GM23338 (cell line): ENCODE measurements at regions not wholly inside any gene's neighbourhood (a gene's known extent, or its start where the extent isn't known, plus 50 kb on each side); places are given as distances from the start of the nearest gene placed in this dataset.

Source experiments
- ATAC-seq: fragments of 200-7000 bp; cut with Tn5 transposase; 3 replicates; pipeline ENCODE4 v1.9.1; 2020
- DNase-seq: peaks from one replicate; pipeline ENCODE4 v3.0.0-alpha.2; 2015; ENCODE audit warnings: low spot score
- H2AFZ ChIP-seq: fragments of 200-600 bp; sonication (generic); 2 replicates; pipeline ENCODE4 v1.8.0; 2016; ENCODE audit warnings: antibody characterized with exemption, mild to moderate bottlenecking, moderate library complexity
- H3F3A ChIP-seq: fragments of 200-600 bp; sonication (generic); replicated peaks from 2 replicates; pipeline ENCODE4 v1.8.0; 2017; ENCODE audit warnings: antibody characterized with exemption, mixed run types, low read depth
- H3K27ac ChIP-seq: fragments of 200-600 bp; sonication (generic); 2 replicates; pipeline ENCODE4 v1.6.1; 2016; ENCODE audit warnings: low read depth
- H3K27me3 ChIP-seq: fragments of 200-600 bp; sonication (generic); 2 replicates; pipeline ENCODE4 v1.8.0; 2016; ENCODE audit warnings: mild to moderate bottlenecking, mixed run types, moderate library complexity; ENCODE audit not compliant: insufficient read depth
- H3K36me3 ChIP-seq: fragments of 200-600 bp; sonication (generic); 2 replicates; pipeline ENCODE4 v1.8.0; 2016; ENCODE audit warnings: mild to moderate bottlenecking; ENCODE audit not compliant: insufficient read depth
- H3K4me1 ChIP-seq: fragments of 200-600 bp; sonication (generic); 2 replicates; pipeline ENCODE4 v1.8.0; 2016; ENCODE audit warnings: mild to moderate bottlenecking, moderate library complexity; ENCODE audit not compliant: insufficient read depth
- H3K4me2 ChIP-seq: fragments of 200-600 bp; sonication (generic); 2 replicates; pipeline ENCODE4 v1.7.1; 2017; ENCODE audit warnings: mixed run types
- H3K4me3 ChIP-seq: fragments of 200-600 bp; sonication (generic); 2 replicates; pipeline ENCODE4 v1.6.1; 2016; ENCODE audit warnings: mixed run types
- H3K79me2 ChIP-seq: fragments of 200-600 bp; sonication (generic); replicated peaks from 2 replicates; pipeline ENCODE4 v1.8.0; 2017; ENCODE audit warnings: mild to moderate bottlenecking; ENCODE audit not compliant: insufficient read depth
- H3K9me2 ChIP-seq: fragments of 200-600 bp; sonication (generic); 2 replicates; pipeline ENCODE4 v1.8.0; 2017; ENCODE audit not compliant: insufficient read depth
- H4K20me1 ChIP-seq: fragments of 200-600 bp; sonication (generic); replicated peaks from 2 replicates; pipeline ENCODE4 v1.8.0; 2017; ENCODE audit warnings: mild to moderate bottlenecking; ENCODE audit not compliant: insufficient read depth
- H3K27ac Mint-ChIP-seq: 2 replicates; pipeline ENCODE4 v1.8.0; 2020; ENCODE audit warnings: inconsistent platforms, mild to moderate bottlenecking, moderate library complexity, mixed read lengths
- H3K27me3 Mint-ChIP-seq: 3 replicates; pipeline ENCODE4 v1.8.0; 2022; ENCODE audit warnings: low read depth, mild to moderate bottlenecking, moderate library complexity, mixed read lengths, inconsistent platforms; ENCODE audit not compliant: insufficient read depth, poor library complexity
- H3K36me3 Mint-ChIP-seq: 3 replicates; pipeline ENCODE4 v1.8.0; 2021; ENCODE audit warnings: low read depth, mild to moderate bottlenecking, inconsistent platforms, moderate library complexity, mixed read lengths
- H3K4me1 Mint-ChIP-seq: 3 replicates; pipeline ENCODE4 v1.8.0; 2020; ENCODE audit warnings: mild to moderate bottlenecking, inconsistent platforms, mixed read lengths
- H3K4me3 Mint-ChIP-seq: 3 replicates; pipeline ENCODE4 v1.8.0; 2021; ENCODE audit warnings: moderate library complexity, mild to moderate bottlenecking, inconsistent platforms, mixed read lengths
- H3K9me3 Mint-ChIP-seq: 3 replicates; pipeline ENCODE4 v1.8.0; 2020; ENCODE audit warnings: moderate library complexity, mild to moderate bottlenecking, inconsistent platforms, mixed read lengths
- EZH2 ChIP-seq: fragments of 200-600 bp; sonication (generic); IDR thresholded peaks from one replicate; pipeline ENCODE4 v1.8.0; 2017; ENCODE audit warnings: antibody characterized with exemption, mild to moderate bottlenecking, low read depth; ENCODE audit not compliant: unreplicated experiment
- POLR2AphosphoS5 ChIP-seq: IDR thresholded peaks from 2 replicates; pipeline ENCODE4 v1.6.1; 2016; ENCODE audit warnings: antibody characterized with exemption, low read depth
- STAT1 ChIP-seq: IDR thresholded peaks from one replicate; pipeline ENCODE4 v1.6.1; 2016; ENCODE audit warnings: antibody characterized with exemption; ENCODE audit not compliant: unreplicated experiment
- ZNF331 ChIP-seq: fragments of 250-450 bp; sonication (Bioruptor Pico); IDR thresholded peaks from 2 replicates; pipeline ENCODE4 v1.5.0; 2020; ENCODE audit warnings: low read depth, mild to moderate bottlenecking, moderate library complexity
- TF ChIP-seq, protein P1 (sequence below): fragments of 250-450 bp; sonication (Bioruptor Pico); IDR thresholded peaks from 2 replicates; pipeline ENCODE4 v1.5.0; 2020; ENCODE audit warnings: mild to moderate bottlenecking, moderate library complexity
- TF ChIP-seq, protein P2 (sequence below), 2 experiments: fragments of 200-600 bp in 1 of 2; sonication (generic) in 1 of 2; conservative IDR thresholded peaks; 2 replicates each; pipeline versions ENCODE4 v1.5.1 to v1.6.1; 2016 to 2017; ENCODE audit warnings: antibody characterized with exemption in 2 of 2, low read depth in 2 of 2, mild to moderate bottlenecking in 2 of 2, moderate library complexity in 1 of 2

DNA sequence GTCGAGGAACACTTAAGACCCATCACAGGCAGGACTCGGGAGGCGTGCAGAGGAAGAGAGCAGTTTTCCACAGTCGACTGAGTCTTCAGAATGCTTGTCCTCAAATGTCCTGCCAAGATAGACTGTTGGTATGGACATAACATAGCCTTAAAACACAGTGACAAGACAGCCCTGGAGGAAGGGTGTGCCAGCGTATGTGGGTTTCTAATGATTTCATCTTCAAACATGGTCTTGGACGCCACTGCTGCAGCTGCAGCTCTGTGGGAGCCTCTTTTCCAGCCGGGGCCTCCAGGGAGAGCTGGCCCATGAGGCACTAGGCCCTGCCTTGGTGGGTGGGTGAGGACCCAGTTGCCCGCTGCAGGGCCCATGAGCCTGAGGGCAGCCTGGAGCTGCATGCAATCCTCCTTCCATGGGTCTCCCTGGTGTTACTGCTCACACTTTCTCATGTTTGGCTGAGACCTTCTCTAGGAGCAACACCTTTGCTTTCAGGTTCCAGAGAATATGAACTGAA lies 198.6 kb downstream of the KLF13 start:
- no peaks in the 10 kb centered on the region for H3K79me2 ChIP-seq
- no peak overlapping the region for H2AFZ ChIP-seq
- H3K4me1 Mint-ChIP-seq: peaks cover 24% of the 10 kb centered on the region
- H3K9me2 ChIP-seq: peaks cover 8% of the 10 kb centered on the region; the same call in 1 of the 2 replicates
- H3K4me3 ChIP-seq: no peak overlapping the region
- TF ChIP-seq POLR2AphosphoS5: no peak
- TF ChIP-seq STAT1: no peak
- TF ChIP-seq, protein P1, sequence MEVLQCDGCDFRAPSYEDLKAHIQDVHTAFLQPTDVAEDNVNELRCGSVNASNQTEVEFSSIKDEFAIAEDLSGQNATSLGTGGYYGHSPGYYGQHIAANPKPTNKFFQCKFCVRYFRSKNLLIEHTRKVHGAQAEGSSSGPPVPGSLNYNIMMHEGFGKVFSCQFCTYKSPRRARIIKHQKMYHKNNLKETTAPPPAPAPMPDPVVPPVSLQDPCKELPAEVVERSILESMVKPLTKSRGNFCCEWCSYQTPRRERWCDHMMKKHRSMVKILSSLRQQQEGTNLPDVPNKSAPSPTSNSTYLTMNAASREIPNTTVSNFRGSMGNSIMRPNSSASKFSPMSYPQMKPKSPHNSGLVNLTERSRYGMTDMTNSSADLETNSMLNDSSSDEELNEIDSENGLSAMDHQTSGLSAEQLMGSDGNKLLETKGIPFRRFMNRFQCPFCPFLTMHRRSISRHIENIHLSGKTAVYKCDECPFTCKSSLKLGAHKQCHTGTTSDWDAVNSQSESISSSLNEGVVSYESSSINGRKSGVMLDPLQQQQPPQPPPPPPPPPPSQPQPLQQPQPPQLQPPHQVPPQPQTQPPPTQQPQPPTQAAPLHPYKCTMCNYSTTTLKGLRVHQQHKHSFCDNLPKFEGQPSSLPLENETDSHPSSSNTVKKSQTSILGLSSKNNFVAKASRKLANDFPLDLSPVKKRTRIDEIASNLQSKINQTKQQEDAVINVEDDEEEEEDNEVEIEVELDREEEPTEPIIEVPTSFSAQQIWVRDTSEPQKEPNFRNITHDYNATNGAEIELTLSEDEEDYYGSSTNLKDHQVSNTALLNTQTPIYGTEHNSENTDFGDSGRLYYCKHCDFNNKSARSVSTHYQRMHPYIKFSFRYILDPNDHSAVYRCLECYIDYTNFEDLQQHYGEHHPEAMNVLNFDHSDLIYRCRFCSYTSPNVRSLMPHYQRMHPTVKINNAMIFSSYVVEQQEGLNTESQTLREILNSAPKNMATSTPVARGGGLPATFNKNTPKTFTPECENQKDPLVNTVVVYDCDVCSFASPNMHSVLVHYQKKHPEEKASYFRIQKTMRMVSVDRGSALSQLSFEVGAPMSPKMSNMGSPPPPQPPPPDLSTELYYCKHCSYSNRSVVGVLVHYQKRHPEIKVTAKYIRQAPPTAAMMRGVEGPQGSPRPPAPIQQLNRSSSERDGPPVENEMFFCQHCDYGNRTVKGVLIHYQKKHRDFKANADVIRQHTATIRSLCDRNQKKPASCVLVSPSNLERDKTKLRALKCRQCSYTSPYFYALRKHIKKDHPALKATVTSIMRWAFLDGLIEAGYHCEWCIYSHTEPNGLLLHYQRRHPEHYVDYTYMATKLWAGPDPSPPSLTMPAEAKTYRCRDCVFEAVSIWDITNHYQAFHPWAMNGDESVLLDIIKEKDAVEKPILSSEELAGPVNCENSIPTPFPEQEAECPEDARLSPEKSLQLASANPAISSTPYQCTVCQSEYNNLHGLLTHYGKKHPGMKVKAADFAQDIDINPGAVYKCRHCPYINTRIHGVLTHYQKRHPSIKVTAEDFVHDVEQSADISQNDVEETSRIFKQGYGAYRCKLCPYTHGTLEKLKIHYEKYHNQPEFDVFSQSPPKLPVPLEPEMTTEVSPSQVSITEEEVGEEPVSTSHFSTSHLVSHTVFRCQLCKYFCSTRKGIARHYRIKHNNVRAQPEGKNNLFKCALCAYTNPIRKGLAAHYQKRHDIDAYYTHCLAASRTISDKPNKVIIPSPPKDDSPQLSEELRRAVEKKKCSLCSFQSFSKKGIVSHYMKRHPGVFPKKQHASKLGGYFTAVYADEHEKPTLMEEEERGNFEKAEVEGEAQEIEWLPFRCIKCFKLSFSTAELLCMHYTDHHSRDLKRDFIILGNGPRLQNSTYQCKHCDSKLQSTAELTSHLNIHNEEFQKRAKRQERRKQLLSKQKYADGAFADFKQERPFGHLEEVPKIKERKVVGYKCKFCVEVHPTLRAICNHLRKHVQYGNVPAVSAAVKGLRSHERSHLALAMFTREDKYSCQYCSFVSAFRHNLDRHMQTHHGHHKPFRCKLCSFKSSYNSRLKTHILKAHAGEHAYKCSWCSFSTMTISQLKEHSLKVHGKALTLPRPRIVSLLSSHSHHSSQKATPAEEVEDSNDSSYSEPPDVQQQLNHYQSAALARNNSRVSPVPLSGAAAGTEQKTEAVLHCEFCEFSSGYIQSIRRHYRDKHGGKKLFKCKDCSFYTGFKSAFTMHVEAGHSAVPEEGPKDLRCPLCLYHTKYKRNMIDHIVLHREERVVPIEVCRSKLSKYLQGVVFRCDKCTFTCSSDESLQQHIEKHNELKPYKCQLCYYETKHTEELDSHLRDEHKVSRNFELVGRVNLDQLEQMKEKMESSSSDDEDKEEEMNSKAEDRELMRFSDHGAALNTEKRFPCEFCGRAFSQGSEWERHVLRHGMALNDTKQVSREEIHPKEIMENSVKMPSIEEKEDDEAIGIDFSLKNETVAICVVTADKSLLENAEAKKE (CRISPR knock-in tag): no peak
- no peak for TF ChIP-seq ZNF331 (CRISPR knock-in tag)
- TF ChIP-seq, protein P2, sequence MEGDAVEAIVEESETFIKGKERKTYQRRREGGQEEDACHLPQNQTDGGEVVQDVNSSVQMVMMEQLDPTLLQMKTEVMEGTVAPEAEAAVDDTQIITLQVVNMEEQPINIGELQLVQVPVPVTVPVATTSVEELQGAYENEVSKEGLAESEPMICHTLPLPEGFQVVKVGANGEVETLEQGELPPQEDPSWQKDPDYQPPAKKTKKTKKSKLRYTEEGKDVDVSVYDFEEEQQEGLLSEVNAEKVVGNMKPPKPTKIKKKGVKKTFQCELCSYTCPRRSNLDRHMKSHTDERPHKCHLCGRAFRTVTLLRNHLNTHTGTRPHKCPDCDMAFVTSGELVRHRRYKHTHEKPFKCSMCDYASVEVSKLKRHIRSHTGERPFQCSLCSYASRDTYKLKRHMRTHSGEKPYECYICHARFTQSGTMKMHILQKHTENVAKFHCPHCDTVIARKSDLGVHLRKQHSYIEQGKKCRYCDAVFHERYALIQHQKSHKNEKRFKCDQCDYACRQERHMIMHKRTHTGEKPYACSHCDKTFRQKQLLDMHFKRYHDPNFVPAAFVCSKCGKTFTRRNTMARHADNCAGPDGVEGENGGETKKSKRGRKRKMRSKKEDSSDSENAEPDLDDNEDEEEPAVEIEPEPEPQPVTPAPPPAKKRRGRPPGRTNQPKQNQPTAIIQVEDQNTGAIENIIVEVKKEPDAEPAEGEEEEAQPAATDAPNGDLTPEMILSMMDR (conservative IDR thresholded peaks at IDR 0.05; ENCODE audit: low read depth in 2 of 2): no peak
- TF ChIP-seq EZH2: no peak
- H3K9me3 Mint-ChIP-seq: no peaks in the 10 kb centered on the region
- no peaks in the 10 kb centered on the region for H3F3A ChIP-seq
- ATAC-seq: no peak
- H3K4me2 ChIP-seq: no peak overlapping the region
- peaks cover 19% of the 10 kb centered on the region for H3K27me3 Mint-ChIP-seq
- peaks cover 14% of the 10 kb centered on the region; the same call in 1 of the 2 replicates for H3K4me1 ChIP-seq
- no peak overlapping the region for H3K27ac Mint-ChIP-seq
- H3K4me3 Mint-ChIP-seq: no peak overlapping the region
- DNase-seq: no peak
- no peaks in the 10 kb centered on the region; the same call in 2 of the 3 replicates for H3K36me3 Mint-ChIP-seq
- no peaks in the 10 kb centered on the region for H3K27me3 ChIP-seq
- no peaks in the 10 kb centered on the region for H3K36me3 ChIP-seq
- H3K27ac ChIP-seq: no peak overlapping the region
- H4K20me1 ChIP-seq: no peaks in the 10 kb centered on the region
